ENCODE measurements at regions not wholly inside any gene's neighbourhood (a gene's known extent, or its start where the extent isn't known, plus 50 kb on each side); places are given as distances from the start of the nearest gene placed in this dataset.
A peak's percentile ranks its signal among the peaks of the same experiment; 100 is the strongest.

- Histone ChIP-seq H3K9me3 (no peaks in the 10 kb centered on the region), H3K4me1 (peaks cover 0 to 10% (median 0%) of the 10 kb centered on the region in 9 donors), H3K27me3 (no peaks in the 10 kb centered on the region), H3K36me3 (no peaks in the 10 kb centered on the region), H3K4me3 (no peak overlapping the region), H3K27ac (no peak overlapping the region)
- WGBS, 2 donors, result 82 to 83% methylated on average over 1 of the region's 1 CpG
- DNase-seq (no peak), ATAC-seq (no peak)
- intact Hi-C loops (cut with DNase I), result no loop called here
- TF ChIP-seq CTCF (IDR thresholded peaks at IDR 0.05), result no peak
These were observed 258.9 kb upstream of the ARHGAP20 start for GRCh38 chr11:110971140-110971539.

- Histone ChIP-seq H3K9me3 (no peaks in the 10 kb centered on the region), H3K27me3 (no peaks in the 10 kb centered on the region), H3K4me3 (no peak overlapping the region), H3K36me3 (no peaks in the 10 kb centered on the region), H3K4me1 (peaks cover 0 to 10% (median 0%) of the 10 kb centered on the region in 9 donors), H3K27ac (no peak overlapping the region)
- WGBS, 2 donors, result 83 to 92% methylated on average over 4 of the region's 4 CpGs
- DNase-seq, result no peak
- no peak for ATAC-seq
- TF ChIP-seq CTCF (IDR thresholded peaks at IDR 0.05), result no peak
- intact Hi-C loops (cut with DNase I), result no loop called here
These were observed 256.3 kb upstream of the ARHGAP20 start for GRCh38 chr11:110968348-110969062.

- H3K4me1 ChIP-seq, result no peaks in the 10 kb centered on the region
- no peak overlapping the region for H3K4me3 ChIP-seq
- H3K27me3 ChIP-seq, result peaks cover 0 to 6% (median 0%) of the 10 kb centered on the region in 7 donors
- no peak for TF ChIP-seq CTCF (IDR thresholded peaks at IDR 0.05)
- no peak overlapping the region for H3K27ac ChIP-seq
- no peaks in the 10 kb centered on the region for H3K9me3 ChIP-seq
- H3K36me3 ChIP-seq, result no peaks in the 10 kb centered on the region
- 69 to 80% methylated on average over 1 of the region's 1 CpG for WGBS, 2 donors
- DNase-seq, result no peak
- intact Hi-C loops (cut with DNase I), result no loop called here
- peak in 2 of 8 donors; percentile 55 to 79 for ATAC-seq
These were observed 253.9 kb upstream of the ARHGAP20 start for GRCh38 chr11:110966131-110966530.

GRCh38 chr11:110962921-110963320 lies 250.7 kb upstream of the ARHGAP20 start:
- Histone ChIP-seq H3K36me3 (no peaks in the 10 kb centered on the region), H3K4me1 (no peaks in the 10 kb centered on the region), H3K4me3 (no peak overlapping the region), H3K9me3 (no peaks in the 10 kb centered on the region), H3K27me3 (peaks cover 0 to 10% (median 0%) of the 10 kb centered on the region in 7 donors), H3K27ac (no peak overlapping the region)
- no peak for TF ChIP-seq CTCF (IDR thresholded peaks at IDR 0.05)
- intact Hi-C loops (cut with DNase I), result no loop called here
- no peak for ATAC-seq
- no peak for DNase-seq
- WGBS, 2 donors, result 73 to 76% methylated on average over 4 of the region's 4 CpGs
